Activated naive CD8-positive, alpha-beta T cell (primary cell): ENCODE measurements at regions not wholly inside any gene's neighbourhood (a gene's known extent, or its start where the extent isn't known, plus 50 kb on each side); places are given as distances from the start of the nearest gene placed in this dataset.

Source experiments
- H3K27ac Mint-ChIP-seq: one replicate; pipeline ENCODE4 v1.8.0; 2021; ENCODE audit warnings: mixed read lengths
- H3K27me3 Mint-ChIP-seq: one replicate; pipeline ENCODE4 v1.8.0; 2021; ENCODE audit warnings: mixed read lengths
- H3K36me3 Mint-ChIP-seq: one replicate; pipeline ENCODE4 v1.8.0; 2021; ENCODE audit warnings: mixed read lengths
- H3K4me1 Mint-ChIP-seq: one replicate; pipeline ENCODE4 v1.8.0; 2021; ENCODE audit warnings: low read depth, mixed read lengths
- H3K4me3 Mint-ChIP-seq: one replicate; pipeline ENCODE4 v1.8.0; 2021; ENCODE audit warnings: mild to moderate bottlenecking, mixed read lengths
- H3K9me3 Mint-ChIP-seq: one replicate; pipeline ENCODE4 v1.8.0; 2021; ENCODE audit warnings: low read depth, mixed read lengths

GRCh38 chr20:63058696-63059335, 52.1 kb upstream of the BHLHE23 start:
- Mint-ChIP-seq H3K27ac (no peak overlapping the region), H3K4me3 (no peak overlapping the region), H3K9me3 (no peaks in the 10 kb centered on the region), H3K36me3 (no peaks in the 10 kb centered on the region), H3K27me3 (peaks cover 13% of the 10 kb centered on the region), H3K4me1 (no peaks in the 10 kb centered on the region)

- H3K4me3 Mint-ChIP-seq = no peak overlapping the region
- H3K4me1 Mint-ChIP-seq = no peaks in the 10 kb centered on the region
- H3K9me3 Mint-ChIP-seq = no peaks in the 10 kb centered on the region
- no peaks in the 10 kb centered on the region for H3K36me3 Mint-ChIP-seq
- H3K27ac Mint-ChIP-seq = no peak overlapping the region
- H3K27me3 Mint-ChIP-seq = peaks cover 13% of the 10 kb centered on the region
Observed at GRCh38 chr20:63057171-63058117, 50.7 kb upstream of the BHLHE23 start.

DNA sequence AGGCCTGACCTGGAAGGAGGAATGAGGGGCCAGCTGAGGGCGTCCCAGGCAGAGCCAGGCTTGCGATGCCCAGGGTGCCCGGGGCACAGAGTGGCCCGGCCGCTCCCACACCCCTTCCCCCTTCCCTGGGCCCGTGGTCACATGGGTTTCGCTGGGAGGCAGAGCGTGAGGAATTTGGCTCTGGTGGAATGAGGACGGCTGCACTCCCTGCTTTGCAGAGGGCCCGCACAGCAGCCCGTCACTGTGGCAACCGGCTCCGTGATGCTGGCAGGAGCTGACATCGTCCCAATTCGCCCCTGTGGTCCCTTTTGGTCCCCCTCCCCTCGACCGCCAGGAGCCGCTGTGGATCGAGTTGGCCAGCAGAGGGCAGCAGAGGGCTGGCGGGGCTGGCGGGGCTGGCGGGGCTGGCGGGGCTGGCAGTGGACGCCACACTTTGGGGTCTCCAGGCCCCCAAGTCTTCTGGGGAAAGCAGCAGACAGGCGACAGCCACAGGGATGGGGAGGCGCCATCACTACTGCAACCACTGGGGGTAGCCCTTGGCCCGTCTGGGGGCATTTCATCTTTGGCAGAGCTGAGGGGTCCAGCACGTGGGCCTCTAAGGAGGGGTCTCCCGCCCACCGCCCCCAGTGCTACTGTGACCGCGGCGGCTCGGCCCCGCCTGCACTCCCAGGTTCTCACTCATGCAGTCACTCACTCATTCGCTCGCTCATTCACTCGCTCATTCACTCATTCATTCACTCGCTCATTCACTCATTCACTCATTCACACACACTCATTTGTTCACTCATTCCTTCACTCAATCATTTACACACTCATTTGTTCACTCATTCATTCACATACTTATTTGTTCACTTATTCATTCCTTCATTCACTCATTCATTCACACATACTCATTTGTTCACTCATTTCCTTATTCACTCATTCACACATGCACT, 49.7 kb upstream of the BHLHE23 start:
- Mint-ChIP-seq H3K27ac (no peak overlapping the region), H3K27me3 (peaks cover 13% of the 10 kb centered on the region), H3K36me3 (no peaks in the 10 kb centered on the region), H3K4me3 (no peak overlapping the region), H3K9me3 (no peaks in the 10 kb centered on the region), H3K4me1 (no peaks in the 10 kb centered on the region)
